CD14-positive monocyte (primary cell): ENCODE measurements at regions not wholly inside any gene's neighbourhood (a gene's known extent, or its start where the extent isn't known, plus 50 kb on each side); places are given as distances from the start of the nearest gene placed in this dataset.

Experiments used
- DNase-seq, 3 donors: peaks; one replicate each; pipeline ENCODE4 v3.0.0-alpha.2; 2011 to 2022
- H2AFZ ChIP-seq: 2 replicates; pipeline ENCODE4 v1.6.0; 2012; ENCODE audit warnings: mild to moderate bottlenecking, low read depth, low read length, inconsistent platforms; ENCODE audit not compliant: insufficient read depth, poor library complexity, severe bottlenecking
- H3K27ac ChIP-seq, 2 donors: 1 replicate in 1 of 2; 2 replicates in 1 of 2; pipeline ENCODE4 v1.5.1; 2012 to 2013; ENCODE audit warnings: low read length in 2 of 2, control low read depth in 1 of 2, inconsistent platforms in 1 of 2, low read depth in 1 of 2, mild to moderate bottlenecking in 1 of 2
- H3K27me3 ChIP-seq, 2 donors: one replicate each; pipeline versions ENCODE4 v1.6.0 to v1.6.1; 2011 to 2013; ENCODE audit warnings: low read length in 2 of 2; ENCODE audit not compliant: control insufficient read depth in 2 of 2, insufficient read depth in 2 of 2
- H3K36me3 ChIP-seq, 2 donors: replicated peaks in 1 of 2; 1 replicate in 1 of 2; 2 replicates in 1 of 2; pipeline versions ENCODE4 v1.5.1 to v1.6.1; 2012 to 2013; ENCODE audit warnings: low read length in 2 of 2, control low read depth in 1 of 2, inconsistent platforms in 1 of 2, mild to moderate bottlenecking in 1 of 2; ENCODE audit not compliant: insufficient read depth in 2 of 2, control insufficient read depth in 1 of 2
- H3K4me1 ChIP-seq, 2 donors: 1 replicate in 1 of 2; 2 replicates in 1 of 2; pipeline versions ENCODE4 v1.5.1 to v1.6.1; 2012 to 2013; ENCODE audit warnings: low read length in 2 of 2, control low read depth in 1 of 2, inconsistent platforms in 1 of 2, mild to moderate bottlenecking in 1 of 2, moderate library complexity in 1 of 2; ENCODE audit not compliant: insufficient read depth in 2 of 2, control insufficient read depth in 1 of 2
- H3K4me2 ChIP-seq: replicated peaks from 2 replicates; pipeline ENCODE3; 2012; ENCODE audit warnings: low read length, moderate library complexity, mild to moderate bottlenecking; ENCODE audit not compliant: poor library complexity, severe bottlenecking; ENCODE audit errors: extremely low read depth
- H3K4me3 ChIP-seq, 3 experiments: fragments of 200-600 bp in 1 of 3; sonication (generic) in 1 of 3; replicated peaks in 1 of 3; 1 replicate in 2 of 3; 2 replicates in 1 of 3; pipeline ENCODE4 v1.5.1; 2011 to 2013; ENCODE audit warnings: low read length in 3 of 3, mild to moderate bottlenecking in 3 of 3, control low read depth in 2 of 3, low read depth in 2 of 3, inconsistent platforms in 1 of 3, moderate library complexity in 1 of 3
- H3K79me2 ChIP-seq: 2 replicates; pipeline ENCODE4 v1.6.0; 2012; ENCODE audit warnings: mild to moderate bottlenecking, control low read depth, inconsistent platforms, low read length, moderate library complexity; ENCODE audit not compliant: insufficient read depth
- H3K9ac ChIP-seq: 2 replicates; pipeline ENCODE4 v1.6.0; 2017; ENCODE audit warnings: low read length, mild to moderate bottlenecking; ENCODE audit not compliant: insufficient read depth, poor library complexity, severe bottlenecking
- H3K9me3 ChIP-seq, 2 donors: replicated peaks in 1 of 2; 1 replicate in 1 of 2; 2 replicates in 1 of 2; pipeline versions ENCODE4 v1.5.1 to v1.6.1; 2012 to 2013; ENCODE audit warnings: low read length in 2 of 2, control low read depth in 1 of 2; ENCODE audit not compliant: control insufficient read depth in 1 of 2, insufficient read depth in 1 of 2
- H4K20me1 ChIP-seq: 2 replicates; pipeline ENCODE4 v1.6.0; 2012; ENCODE audit warnings: mild to moderate bottlenecking, low read length, control low read depth, moderate library complexity; ENCODE audit not compliant: insufficient read depth
- H3K27ac Mint-ChIP-seq, 7 donors: one replicate each; pipeline ENCODE4 v1.8.0; 2020; ENCODE audit warnings: mild to moderate bottlenecking in 7 of 7, mixed read lengths in 7 of 7, moderate library complexity in 6 of 7, inconsistent platforms in 2 of 7
- H3K27me3 Mint-ChIP-seq, 3 donors: one replicate each; pipeline ENCODE4 v1.8.0; 2021 to 2022; ENCODE audit warnings: low read depth in 3 of 3, mild to moderate bottlenecking in 3 of 3, mixed read lengths in 3 of 3, moderate library complexity in 3 of 3, inconsistent platforms in 1 of 3
- H3K36me3 Mint-ChIP-seq, 2 donors: one replicate each; pipeline ENCODE4 v1.8.0; 2020; ENCODE audit warnings: mixed read lengths in 2 of 2, inconsistent platforms in 1 of 2, mild to moderate bottlenecking in 1 of 2
- H3K4me1 Mint-ChIP-seq: one replicate; pipeline ENCODE4 v1.8.0; 2020; ENCODE audit warnings: mild to moderate bottlenecking, mixed read lengths
- H3K4me3 Mint-ChIP-seq, 2 donors: one replicate each; pipeline ENCODE4 v1.8.0; 2020; ENCODE audit warnings: mild to moderate bottlenecking in 2 of 2, mixed read lengths in 2 of 2, moderate library complexity in 1 of 2
- H3K9me3 Mint-ChIP-seq, 7 donors: one replicate each; pipeline ENCODE4 v1.8.0; 2020 to 2022; ENCODE audit warnings: mixed read lengths in 7 of 7, mild to moderate bottlenecking in 6 of 7, moderate library complexity in 6 of 7, inconsistent platforms in 2 of 7
- WGBS: methylation state at CpG from one replicate; pipeline ENCODE4 v1.1.5; 2013; ENCODE audit warnings: missing lambda C conversion rate; ENCODE audit not compliant: insufficient coverage; 5-methylcytosine and 5-hydroxymethylcytosine counted together
- intact Hi-C, 2 donors: fragments of 100-400 bp; cut with micrococcal nuclease; formaldehyde crosslinking; loops; one replicate each; pipeline versions ENCODE4 v1.15.0 to v1.15.1; 2023
- TF ChIP-seq, protein P1 (sequence below): fragments of 200-600 bp; IDR thresholded peaks from one replicate; pipeline ENCODE4 v1.8.0; 2022; ENCODE audit warnings: antibody characterized with exemption, mild to moderate bottlenecking

DNA sequence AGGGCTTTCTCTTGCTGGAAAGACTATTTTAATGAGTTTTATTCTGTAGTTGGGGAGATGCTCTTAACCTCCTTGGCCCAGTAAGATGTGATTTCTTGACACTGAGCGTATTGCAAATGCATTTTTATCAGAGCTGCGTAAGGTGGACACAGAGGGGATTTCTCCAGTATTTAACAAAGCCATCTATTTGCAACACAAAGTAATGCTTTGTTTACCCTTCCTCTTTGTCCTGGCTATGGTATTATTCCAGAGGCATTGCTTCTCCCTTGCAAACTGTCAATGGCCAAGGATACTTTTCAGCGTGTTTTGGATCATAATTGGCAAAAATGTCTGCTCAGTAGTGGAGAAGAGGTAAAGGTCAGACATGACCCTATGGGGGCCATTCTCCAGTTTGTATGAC lies 90.8 kb upstream of the PIK3C3 start:
- no peaks in the 10 kb centered on the region for H3K79me2 ChIP-seq
- Mint-ChIP-seq H3K36me3 (no peaks in the 10 kb centered on the region), H3K4me1 (no peaks in the 10 kb centered on the region), H3K9me3 (peaks cover 0 to 15% (median 9%) of the 10 kb centered on the region in 7 donors), H3K4me3 (no peak overlapping the region), H3K27ac (no peak overlapping the region), H3K27me3 (peaks cover 0 to 3% (median 2%) of the 10 kb centered on the region in 3 donors)
- no peaks in the 10 kb centered on the region for H3K36me3 ChIP-seq
- H3K27ac ChIP-seq = no peak overlapping the region
- H3K4me2 ChIP-seq = no peak overlapping the region
- H3K9me3 ChIP-seq = no peaks in the 10 kb centered on the region
- TF ChIP-seq, protein P1, sequence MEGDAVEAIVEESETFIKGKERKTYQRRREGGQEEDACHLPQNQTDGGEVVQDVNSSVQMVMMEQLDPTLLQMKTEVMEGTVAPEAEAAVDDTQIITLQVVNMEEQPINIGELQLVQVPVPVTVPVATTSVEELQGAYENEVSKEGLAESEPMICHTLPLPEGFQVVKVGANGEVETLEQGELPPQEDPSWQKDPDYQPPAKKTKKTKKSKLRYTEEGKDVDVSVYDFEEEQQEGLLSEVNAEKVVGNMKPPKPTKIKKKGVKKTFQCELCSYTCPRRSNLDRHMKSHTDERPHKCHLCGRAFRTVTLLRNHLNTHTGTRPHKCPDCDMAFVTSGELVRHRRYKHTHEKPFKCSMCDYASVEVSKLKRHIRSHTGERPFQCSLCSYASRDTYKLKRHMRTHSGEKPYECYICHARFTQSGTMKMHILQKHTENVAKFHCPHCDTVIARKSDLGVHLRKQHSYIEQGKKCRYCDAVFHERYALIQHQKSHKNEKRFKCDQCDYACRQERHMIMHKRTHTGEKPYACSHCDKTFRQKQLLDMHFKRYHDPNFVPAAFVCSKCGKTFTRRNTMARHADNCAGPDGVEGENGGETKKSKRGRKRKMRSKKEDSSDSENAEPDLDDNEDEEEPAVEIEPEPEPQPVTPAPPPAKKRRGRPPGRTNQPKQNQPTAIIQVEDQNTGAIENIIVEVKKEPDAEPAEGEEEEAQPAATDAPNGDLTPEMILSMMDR = no peak
- H3K27me3 ChIP-seq = no peaks in the 10 kb centered on the region
- no peaks in the 10 kb centered on the region for H4K20me1 ChIP-seq
- no peak overlapping the region for H2AFZ ChIP-seq
- no peak overlapping the region for H3K9ac ChIP-seq
- no peak overlapping the region for H3K4me3 ChIP-seq
- DNase-seq = no peak
- WGBS = 60% methylated on average over 1 of the region's 3 CpGs
- intact Hi-C loops = no loop called here
- no peaks in the 10 kb centered on the region for H3K4me1 ChIP-seq

DNA sequence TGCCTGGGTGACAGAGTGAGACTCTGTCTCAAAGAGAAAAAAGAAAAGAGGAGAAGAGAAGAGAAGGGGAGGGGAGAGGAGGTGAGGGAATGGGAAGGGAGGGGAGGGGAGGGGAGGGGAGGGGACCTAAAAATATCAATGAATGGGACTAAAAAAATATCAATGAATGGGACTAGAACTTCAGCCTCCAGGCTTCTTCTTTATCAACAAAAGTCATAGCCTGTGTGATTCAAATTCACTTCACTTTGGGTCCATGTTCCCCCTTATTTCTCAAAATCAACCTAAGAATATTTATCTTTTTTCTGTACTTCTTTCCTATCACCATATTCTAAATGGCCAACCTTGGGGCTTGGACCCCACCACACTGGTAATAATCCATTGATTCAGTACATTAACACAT lies 92.1 kb upstream of the PIK3C3 start:
- Histone ChIP-seq H3K4me3 (no peak overlapping the region), H3K79me2 (no peaks in the 10 kb centered on the region), H3K9me3 (no peaks in the 10 kb centered on the region), H2AFZ (no peak overlapping the region), H3K4me1 (no peaks in the 10 kb centered on the region), H3K27ac (no peak overlapping the region), H3K36me3 (no peaks in the 10 kb centered on the region), H3K9ac (no peak overlapping the region), H4K20me1 (no peaks in the 10 kb centered on the region), H3K27me3 (no peaks in the 10 kb centered on the region), H3K4me2 (no peak overlapping the region)
- Mint-ChIP-seq H3K9me3 (peaks cover 0 to 15% (median 9%) of the 10 kb centered on the region in 7 donors), H3K4me1 (no peaks in the 10 kb centered on the region), H3K36me3 (no peaks in the 10 kb centered on the region), H3K4me3 (no peak overlapping the region), H3K27me3 (peaks cover 0 to 3% (median 2%) of the 10 kb centered on the region in 3 donors), H3K27ac (no peak overlapping the region)
- no peak for DNase-seq
- intact Hi-C loops = no loop called here
- TF ChIP-seq, protein P1 = no peak
